ENCODE measurements at regions not wholly inside any gene's neighbourhood (a gene's known extent, or its start where the extent isn't known, plus 50 kb on each side); places are given as distances from the start of the nearest gene placed in this dataset.

DNA sequence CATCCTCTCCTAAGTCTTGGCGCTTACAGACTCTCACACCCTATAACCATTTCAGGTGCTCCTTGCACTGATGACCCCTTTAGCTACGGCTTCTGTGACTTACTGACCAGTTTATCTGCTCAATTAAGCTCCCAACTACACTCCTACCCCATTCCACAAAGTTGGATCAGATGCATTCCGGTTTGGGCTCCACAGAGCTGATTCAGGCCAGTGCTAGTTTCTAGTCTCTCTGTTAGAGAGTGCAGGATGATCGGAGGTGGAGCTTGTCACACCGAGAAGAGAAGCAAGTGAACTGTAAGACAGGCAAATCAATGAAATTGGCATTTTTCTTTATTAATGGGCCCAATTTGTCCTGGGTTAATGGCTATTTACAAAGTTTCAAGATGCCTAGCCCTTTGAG lies 436.8 kb upstream of the CADM1 start:
- Histone ChIP-seq H3K4me3 (no peak overlapping the region), H3K9me3 (no peaks in the 10 kb centered on the region), H3K27me3 (no peaks in the 10 kb centered on the region), H3K27ac (no peak overlapping the region), H3K36me3 (no peaks in the 10 kb centered on the region), H3K4me1 (no peaks in the 10 kb centered on the region)
- DNase-seq (ENCODE audit: extremely low spot score in 2 of 2) = no peak
- intact Hi-C loops (cut with DNase I) = no loop called here
- no peak for TF ChIP-seq POLR2A (IDR thresholded peaks at IDR 0.05)
- TF ChIP-seq POLR2AphosphoS5 (IDR thresholded peaks at IDR 0.05; ENCODE audit: insufficient read depth in 1 of 2, low read depth in 1 of 2) = no peak
- TF ChIP-seq, protein P1, sequence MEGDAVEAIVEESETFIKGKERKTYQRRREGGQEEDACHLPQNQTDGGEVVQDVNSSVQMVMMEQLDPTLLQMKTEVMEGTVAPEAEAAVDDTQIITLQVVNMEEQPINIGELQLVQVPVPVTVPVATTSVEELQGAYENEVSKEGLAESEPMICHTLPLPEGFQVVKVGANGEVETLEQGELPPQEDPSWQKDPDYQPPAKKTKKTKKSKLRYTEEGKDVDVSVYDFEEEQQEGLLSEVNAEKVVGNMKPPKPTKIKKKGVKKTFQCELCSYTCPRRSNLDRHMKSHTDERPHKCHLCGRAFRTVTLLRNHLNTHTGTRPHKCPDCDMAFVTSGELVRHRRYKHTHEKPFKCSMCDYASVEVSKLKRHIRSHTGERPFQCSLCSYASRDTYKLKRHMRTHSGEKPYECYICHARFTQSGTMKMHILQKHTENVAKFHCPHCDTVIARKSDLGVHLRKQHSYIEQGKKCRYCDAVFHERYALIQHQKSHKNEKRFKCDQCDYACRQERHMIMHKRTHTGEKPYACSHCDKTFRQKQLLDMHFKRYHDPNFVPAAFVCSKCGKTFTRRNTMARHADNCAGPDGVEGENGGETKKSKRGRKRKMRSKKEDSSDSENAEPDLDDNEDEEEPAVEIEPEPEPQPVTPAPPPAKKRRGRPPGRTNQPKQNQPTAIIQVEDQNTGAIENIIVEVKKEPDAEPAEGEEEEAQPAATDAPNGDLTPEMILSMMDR (IDR thresholded peaks at IDR 0.05) = no peak

GRCh38 chr11:115939731-115940421 lies 435.7 kb upstream of the CADM1 start:
- intact Hi-C loops (cut with DNase I) = no loop called here
- no peaks in the 10 kb centered on the region for H3K27me3 ChIP-seq
- H3K36me3 ChIP-seq = no peaks in the 10 kb centered on the region
- no peak overlapping the region for H3K4me3 ChIP-seq
- TF ChIP-seq POLR2AphosphoS5 (IDR thresholded peaks at IDR 0.05; ENCODE audit: insufficient read depth in 1 of 2, low read depth in 1 of 2) = no peak
- no peak for DNase-seq (ENCODE audit: extremely low spot score in 2 of 2)
- no peak overlapping the region for H3K27ac ChIP-seq
- no peaks in the 10 kb centered on the region for H3K4me1 ChIP-seq
- H3K9me3 ChIP-seq = no peaks in the 10 kb centered on the region

DNA sequence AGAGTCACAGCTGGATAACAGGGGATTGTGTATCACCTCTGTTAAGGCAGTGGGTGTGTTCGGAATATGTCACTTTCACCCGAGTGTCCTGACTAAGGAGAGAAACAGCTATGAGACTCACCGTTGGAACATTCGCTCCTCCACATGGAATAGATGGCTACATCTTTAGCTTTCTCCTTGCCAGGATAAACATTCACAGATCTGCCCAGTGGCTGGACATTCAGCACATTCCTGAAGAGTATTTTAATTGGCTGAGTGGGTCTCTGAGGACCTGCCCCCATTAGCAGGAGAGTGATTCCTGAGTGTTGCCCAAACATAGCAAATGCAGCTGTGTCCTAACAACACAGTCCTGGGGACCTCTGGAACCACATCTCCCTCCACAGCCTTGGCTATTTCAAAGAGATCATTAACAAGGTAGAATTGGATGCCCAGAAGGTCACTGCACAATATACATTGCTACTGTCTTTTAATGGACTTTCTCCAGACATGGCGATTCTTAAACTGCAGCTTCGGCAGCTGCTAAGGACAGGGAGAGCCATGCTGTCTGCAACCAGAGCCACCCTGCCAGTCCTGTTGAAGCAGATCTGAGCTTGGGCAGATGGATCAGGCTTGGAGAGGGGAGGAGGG lies 435.0 kb upstream of the CADM1 start:
- H3K36me3 ChIP-seq = no peaks in the 10 kb centered on the region
- H3K4me3 ChIP-seq = no peak overlapping the region
- no peaks in the 10 kb centered on the region for H3K4me1 ChIP-seq
- H3K9me3 ChIP-seq = no peaks in the 10 kb centered on the region
- no peaks in the 10 kb centered on the region for H3K27me3 ChIP-seq
- H3K27ac ChIP-seq = no peak overlapping the region
- TF ChIP-seq, protein P1 (IDR thresholded peaks at IDR 0.05) = no peak
- no peak for TF ChIP-seq POLR2A (IDR thresholded peaks at IDR 0.05)
- DNase-seq (ENCODE audit: extremely low spot score in 2 of 2) = no peak
- intact Hi-C loops (cut with DNase I) = no loop called here

GRCh38 chr11:115933564-115933963 lies 429.3 kb upstream of the CADM1 start:
- H3K4me3 ChIP-seq = no peak overlapping the region
- no peak overlapping the region for H3K27ac ChIP-seq
- no peak for DNase-seq (ENCODE audit: extremely low spot score in 2 of 2)
- TF ChIP-seq, protein P1 (IDR thresholded peaks at IDR 0.05) = no peak
- intact Hi-C loops (cut with DNase I) = no loop called here
- no peaks in the 10 kb centered on the region for H3K27me3 ChIP-seq
- no peaks in the 10 kb centered on the region for H3K9me3 ChIP-seq
- H3K36me3 ChIP-seq = no peaks in the 10 kb centered on the region
- no peaks in the 10 kb centered on the region for H3K4me1 ChIP-seq

DNA sequence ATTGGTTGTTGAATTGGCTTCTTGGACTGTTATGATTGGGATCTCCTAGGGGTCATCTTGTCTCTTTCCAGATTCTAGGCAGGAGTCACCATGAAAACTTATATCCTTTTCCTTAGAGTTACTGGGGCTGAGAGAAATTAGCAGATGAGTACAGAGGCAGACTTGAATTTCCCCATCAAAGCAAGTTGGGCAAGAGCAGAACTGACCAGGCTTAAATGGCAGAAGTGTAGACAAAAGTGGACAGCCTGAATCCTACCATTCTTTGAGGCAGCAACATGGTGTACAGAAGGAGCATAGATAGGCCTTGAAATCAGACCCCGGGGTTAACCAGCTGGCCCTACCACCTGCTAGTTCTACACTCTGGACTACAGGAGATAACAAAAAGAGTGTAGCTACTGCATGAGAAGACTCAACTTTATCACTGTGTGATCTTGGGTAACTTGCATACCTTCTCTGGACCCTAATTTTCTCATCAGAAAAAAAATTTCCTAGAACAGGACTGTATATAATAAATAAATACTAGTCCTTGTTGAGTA lies 427.4 kb upstream of the CADM1 start:
- TF ChIP-seq POLR2A (IDR thresholded peaks at IDR 0.05) = no peak
- TF ChIP-seq, protein P1 (IDR thresholded peaks at IDR 0.05) = no peak
- no peak for TF ChIP-seq POLR2AphosphoS5 (IDR thresholded peaks at IDR 0.05; ENCODE audit: insufficient read depth in 1 of 2, low read depth in 1 of 2)
- Histone ChIP-seq H3K4me3 (no peak overlapping the region), H3K4me1 (no peaks in the 10 kb centered on the region), H3K9me3 (no peaks in the 10 kb centered on the region), H3K36me3 (no peaks in the 10 kb centered on the region), H3K27me3 (no peaks in the 10 kb centered on the region), H3K27ac (no peak overlapping the region)
- DNase-seq (ENCODE audit: extremely low spot score in 2 of 2) = no peak
- intact Hi-C loops (cut with DNase I) = no loop called here
